OCI-LY1 (cell line): ENCODE measurements at regions not wholly inside any gene's neighbourhood (a gene's known extent, or its start where the extent isn't known, plus 50 kb on each side); places are given as distances from the start of the nearest gene placed in this dataset.

Source experiments
- H2AFZ ChIP-seq: fragments of 200-600 bp; sonication (generic), shearing (Covaris generic); 2 replicates; pipeline ENCODE4 v1.6.0; 2014; ENCODE audit warnings: antibody characterized with exemption, mild to moderate bottlenecking, low read length
- H3F3A ChIP-seq: fragments of 200-600 bp; sonication (generic), shearing (Covaris generic); 2 replicates; pipeline ENCODE4 v1.6.0; 2014; ENCODE audit warnings: mild to moderate bottlenecking, antibody characterized with exemption, low read length, moderate library complexity; ENCODE audit not compliant: insufficient read depth
- H3K27ac ChIP-seq: fragments of 200-600 bp; sonication (generic); 2 replicates; pipeline ENCODE4 v1.5.1; 2014; ENCODE audit warnings: low read length, mixed run types, mild to moderate bottlenecking, low read depth; ENCODE audit not compliant: poor library complexity, severe bottlenecking
- H3K27me3 ChIP-seq: fragments of 200-600 bp; sonication (generic); 2 replicates; pipeline ENCODE4 v1.6.0; 2014; ENCODE audit warnings: antibody characterized with exemption, mild to moderate bottlenecking, low read length, moderate library complexity; ENCODE audit not compliant: insufficient read depth
- H3K36me3 ChIP-seq: fragments of 200-600 bp; sonication (generic); 2 replicates; pipeline ENCODE4 v1.6.1; 2014; ENCODE audit warnings: mild to moderate bottlenecking, antibody characterized with exemption, low read length, moderate library complexity, mixed read lengths; ENCODE audit not compliant: insufficient read depth
- H3K4me1 ChIP-seq: fragments of 200-600 bp; sonication (generic); 2 replicates; pipeline ENCODE4 v1.5.1; 2014; ENCODE audit warnings: mild to moderate bottlenecking, low read length, moderate library complexity; ENCODE audit not compliant: insufficient read depth, severe bottlenecking
- H3K4me2 ChIP-seq: fragments of 200-600 bp; sonication (generic), shearing (Covaris generic); 2 replicates; pipeline ENCODE4 v1.6.1; 2014; ENCODE audit warnings: low read length
- H3K4me3 ChIP-seq: fragments of 200-600 bp; sonication (generic); 2 replicates; pipeline ENCODE4 v1.5.1; 2014; ENCODE audit warnings: low read length, low read depth, mild to moderate bottlenecking, mixed read lengths; ENCODE audit not compliant: poor library complexity, severe bottlenecking
- H3K79me2 ChIP-seq: fragments of 200-600 bp; shearing (Covaris generic); 2 replicates; pipeline ENCODE4 v1.6.1; 2016; ENCODE audit warnings: mixed run types, low read length, mixed read lengths; ENCODE audit not compliant: insufficient read depth
- H3K9ac ChIP-seq: fragments of 200-600 bp; sonication (generic), shearing (Covaris generic); 2 replicates; pipeline ENCODE4 v1.6.1; 2014; ENCODE audit warnings: mild to moderate bottlenecking, low read length, mixed read lengths
- H3K9me2 ChIP-seq: fragments of 200-600 bp; sonication (generic), shearing (Covaris generic); 2 replicates; pipeline ENCODE4 v1.6.1; 2014; ENCODE audit warnings: low read depth, mild to moderate bottlenecking, low read length, mixed read lengths
- H3K9me3 ChIP-seq: fragments of 200-600 bp; shearing (Covaris generic); 2 replicates; pipeline ENCODE4 v1.6.1; 2014; ENCODE audit warnings: low read length, mixed read lengths
- H4K20me1 ChIP-seq: fragments of 200-600 bp; sonication (generic), shearing (Covaris generic); 2 replicates; pipeline ENCODE4 v1.6.0; 2016; ENCODE audit warnings: mild to moderate bottlenecking, low read length; ENCODE audit not compliant: insufficient read depth
- EZH2 ChIP-seq: fragments of 200-600 bp; sonication (generic), shearing (Covaris generic); IDR thresholded peaks from 2 replicates; pipeline ENCODE4 v1.8.0; 2017; ENCODE audit warnings: borderline replicate concordance, mixed run types, mild to moderate bottlenecking, antibody characterized with exemption, low read length, moderate library complexity, mixed read lengths
- TF ChIP-seq, protein P1 (sequence below): fragments of 200-600 bp; sonication (generic), shearing (Covaris generic); IDR thresholded peaks from 2 replicates; pipeline ENCODE4 v1.5.1; 2017; ENCODE audit warnings: mild to moderate bottlenecking, antibody characterized with exemption, low read length, moderate library complexity, mixed read lengths

DNA sequence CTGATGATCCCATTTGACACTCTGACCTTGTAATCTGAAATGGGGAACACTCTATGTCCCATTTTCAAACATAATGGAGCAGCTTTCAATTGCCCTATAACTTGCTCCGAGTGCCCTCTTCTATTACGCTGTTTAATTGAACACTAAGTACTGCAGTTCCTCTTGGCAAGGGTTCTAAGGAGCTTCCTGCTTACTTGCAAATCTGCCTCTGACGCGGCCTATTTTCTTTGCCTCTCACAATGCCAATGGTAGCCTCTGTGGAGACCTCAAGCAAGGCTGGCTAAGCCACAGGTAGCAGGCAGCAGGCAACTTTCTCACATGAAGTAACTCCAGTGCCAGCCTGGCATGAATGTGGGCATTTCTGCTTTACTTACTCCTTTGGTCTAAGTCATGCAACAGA is 443.4 kb upstream of the TRPC7 start:
- no peaks in the 10 kb centered on the region for H3K4me1 ChIP-seq
- H3F3A ChIP-seq: no peaks in the 10 kb centered on the region
- no peaks in the 10 kb centered on the region for H4K20me1 ChIP-seq
- H3K27me3 ChIP-seq: no peaks in the 10 kb centered on the region
- no peak overlapping the region for H3K4me3 ChIP-seq
- no peaks in the 10 kb centered on the region for H3K9me2 ChIP-seq
- no peak overlapping the region for H3K27ac ChIP-seq
- no peaks in the 10 kb centered on the region for H3K79me2 ChIP-seq
- H3K9ac ChIP-seq: no peak overlapping the region
- H3K9me3 ChIP-seq: no peaks in the 10 kb centered on the region
- no peaks in the 10 kb centered on the region for H3K36me3 ChIP-seq
- no peak overlapping the region for H3K4me2 ChIP-seq
- no peak overlapping the region for H2AFZ ChIP-seq
- no peak for TF ChIP-seq EZH2
- TF ChIP-seq, protein P1, sequence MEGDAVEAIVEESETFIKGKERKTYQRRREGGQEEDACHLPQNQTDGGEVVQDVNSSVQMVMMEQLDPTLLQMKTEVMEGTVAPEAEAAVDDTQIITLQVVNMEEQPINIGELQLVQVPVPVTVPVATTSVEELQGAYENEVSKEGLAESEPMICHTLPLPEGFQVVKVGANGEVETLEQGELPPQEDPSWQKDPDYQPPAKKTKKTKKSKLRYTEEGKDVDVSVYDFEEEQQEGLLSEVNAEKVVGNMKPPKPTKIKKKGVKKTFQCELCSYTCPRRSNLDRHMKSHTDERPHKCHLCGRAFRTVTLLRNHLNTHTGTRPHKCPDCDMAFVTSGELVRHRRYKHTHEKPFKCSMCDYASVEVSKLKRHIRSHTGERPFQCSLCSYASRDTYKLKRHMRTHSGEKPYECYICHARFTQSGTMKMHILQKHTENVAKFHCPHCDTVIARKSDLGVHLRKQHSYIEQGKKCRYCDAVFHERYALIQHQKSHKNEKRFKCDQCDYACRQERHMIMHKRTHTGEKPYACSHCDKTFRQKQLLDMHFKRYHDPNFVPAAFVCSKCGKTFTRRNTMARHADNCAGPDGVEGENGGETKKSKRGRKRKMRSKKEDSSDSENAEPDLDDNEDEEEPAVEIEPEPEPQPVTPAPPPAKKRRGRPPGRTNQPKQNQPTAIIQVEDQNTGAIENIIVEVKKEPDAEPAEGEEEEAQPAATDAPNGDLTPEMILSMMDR: no peak

GRCh38 chr5:136805466-136805865 is 440.1 kb upstream of the TRPC7 start:
- H3K4me1 ChIP-seq: peaks cover 11% of the 10 kb centered on the region
- TF ChIP-seq EZH2: no peak
- TF ChIP-seq, protein P1: peak; percentile 37
- no peaks in the 10 kb centered on the region for H3K27me3 ChIP-seq
- H4K20me1 ChIP-seq: no peaks in the 10 kb centered on the region
- H3K9me3 ChIP-seq: no peaks in the 10 kb centered on the region
- H3K9me2 ChIP-seq: no peaks in the 10 kb centered on the region
- no peaks in the 10 kb centered on the region for H3K79me2 ChIP-seq
- no peaks in the 10 kb centered on the region for H3F3A ChIP-seq
- no peak overlapping the region for H2AFZ ChIP-seq
- no peak overlapping the region for H3K4me3 ChIP-seq
- H3K4me2 ChIP-seq: no peak overlapping the region
- no peak overlapping the region for H3K9ac ChIP-seq
- H3K36me3 ChIP-seq: no peaks in the 10 kb centered on the region
- no peak overlapping the region for H3K27ac ChIP-seq

- TF ChIP-seq, protein P1: peak; percentile 64
- no peak for TF ChIP-seq EZH2
Measured at GRCh38 chr5:136802383-136802782, 437.0 kb upstream of the TRPC7 start.

More at GRCh38 chr5:136802383-136802782, 437.0 kb upstream of the TRPC7 start:
- no peaks in the 10 kb centered on the region for H3K79me2 ChIP-seq
- H3K4me2 ChIP-seq: no peak overlapping the region
- H4K20me1 ChIP-seq: no peaks in the 10 kb centered on the region
- no peaks in the 10 kb centered on the region for H3F3A ChIP-seq
- H3K4me1 ChIP-seq: peaks cover 11% of the 10 kb centered on the region
- H3K36me3 ChIP-seq: no peaks in the 10 kb centered on the region
- H3K9me2 ChIP-seq: no peaks in the 10 kb centered on the region
- H2AFZ ChIP-seq: 0 out of 2 replicates have a peak overlapping the region, but pooled peaks have one; percentile 74
- no peak overlapping the region for H3K4me3 ChIP-seq
- H3K27me3 ChIP-seq: no peaks in the 10 kb centered on the region
- H3K27ac ChIP-seq: no peak overlapping the region
- H3K9ac ChIP-seq: peak overlapping the region; percentile 5; the same call in 1 of the 2 replicates
- H3K9me3 ChIP-seq: no peaks in the 10 kb centered on the region
